Right cardiac atrium (tissue), 5 donors: ENCODE measurements at regions not wholly inside any gene's neighbourhood (a gene's known extent, or its start where the extent isn't known, plus 50 kb on each side); places are given as distances from the start of the nearest gene placed in this dataset.

Experiments used
- ATAC-seq, 2 donors: fragments of 200-7000 bp; cut with Tn5 transposase; one replicate each; pipeline versions ENCODE4 v1.8.0 to v1.9.1; 2020; ENCODE audit warnings: moderate library complexity in 2 of 2, mild to moderate bottlenecking in 1 of 2
- DNase-seq, 3 donors: peaks; one replicate each; pipeline ENCODE4 v3.0.0-alpha.2; 2020
- H3K27ac ChIP-seq: one replicate; pipeline ENCODE4 v1.5.1; 2013; ENCODE audit warnings: mild to moderate bottlenecking, low read length, control low read depth, moderate library complexity
- H3K27me3 ChIP-seq: one replicate; pipeline ENCODE4 v1.6.1; 2013; ENCODE audit not compliant: control insufficient read depth, insufficient read depth
- H3K4me1 ChIP-seq: one replicate; pipeline ENCODE4 v1.6.1; 2013; ENCODE audit warnings: low read length; ENCODE audit not compliant: control insufficient read depth, insufficient read depth
- H3K4me3 ChIP-seq: one replicate; pipeline ENCODE4 v1.5.1; 2013; ENCODE audit warnings: low read length, control low read depth
- H3K9me3 ChIP-seq: one replicate; pipeline ENCODE4 v1.6.1; 2013; ENCODE audit warnings: low read length; ENCODE audit not compliant: control insufficient read depth
- WGBS: extraction: QIAGEN DNeasy Blood & Tissue Kit; methylation state at CpG from one replicate; pipeline ENCODE4 v1.1.7; 2013; 5-methylcytosine and 5-hydroxymethylcytosine counted together
- intact Hi-C, 4 donors: fragments of 100-400 bp; cut with DNase I; formaldehyde crosslinking; loops; one replicate each; pipeline versions ENCODE4 v1.11.0 to v1.14.0; 2022 to 2023
- donor health status: healthy with polysubstance abuse.
- donor health status: DM: no; HTN: yes; CAD: no.
- donor health status: DM: no; HTN: no; CAD: no.
- donor health status: DM: no; HTN: yes; CAD: no; lungs with severe emphysema.
- donor health status: DM: yes; HTN: yes; CAD: no.

GRCh38 chr9:14517154-14517906 is 175.9 kb downstream of the ZDHHC21 start:
- Histone ChIP-seq H3K27me3 (no peaks in the 10 kb centered on the region), H3K9me3 (no peaks in the 10 kb centered on the region), H3K27ac (no peak overlapping the region), H3K4me1 (no peaks in the 10 kb centered on the region), H3K4me3 (no peak overlapping the region)
- ATAC-seq = no peak
- DNase-seq = no peak
- intact Hi-C loops = no loop called here
- 89% methylated on average over 4 of the region's 4 CpGs for WGBS

GRCh38 chr9:14516656-14517055 is 176.6 kb downstream of the ZDHHC21 start:
- WGBS = 88% methylated on average over 2 of the region's 2 CpGs
- intact Hi-C loops = no loop called here

GRCh38 chr9:14515571-14516198 is 177.5 kb downstream of the ZDHHC21 start:
- Histone ChIP-seq H3K9me3 (no peaks in the 10 kb centered on the region), H3K4me1 (no peaks in the 10 kb centered on the region), H3K27ac (no peak overlapping the region), H3K27me3 (no peaks in the 10 kb centered on the region), H3K4me3 (no peak overlapping the region)
- no peak for ATAC-seq
- 82% methylated on average over 16 of the region's 16 CpGs for WGBS
- DNase-seq = peak in 2 of 3 donors; percentile 47 to 51
- intact Hi-C loops = no loop called here

More at GRCh38 chr9:14516656-14517055, 176.6 kb downstream of the ZDHHC21 start:
- Histone ChIP-seq H3K4me1 (no peaks in the 10 kb centered on the region), H3K27ac (no peak overlapping the region), H3K4me3 (no peak overlapping the region), H3K27me3 (no peaks in the 10 kb centered on the region), H3K9me3 (no peaks in the 10 kb centered on the region)
- DNase-seq (no peak), ATAC-seq (no peak)

- WGBS = 69% methylated on average over 4 of the region's 4 CpGs
- DNase-seq = no peak
Measured at GRCh38 chr9:14515049-14515448, 178.2 kb downstream of the ZDHHC21 start.

DNA sequence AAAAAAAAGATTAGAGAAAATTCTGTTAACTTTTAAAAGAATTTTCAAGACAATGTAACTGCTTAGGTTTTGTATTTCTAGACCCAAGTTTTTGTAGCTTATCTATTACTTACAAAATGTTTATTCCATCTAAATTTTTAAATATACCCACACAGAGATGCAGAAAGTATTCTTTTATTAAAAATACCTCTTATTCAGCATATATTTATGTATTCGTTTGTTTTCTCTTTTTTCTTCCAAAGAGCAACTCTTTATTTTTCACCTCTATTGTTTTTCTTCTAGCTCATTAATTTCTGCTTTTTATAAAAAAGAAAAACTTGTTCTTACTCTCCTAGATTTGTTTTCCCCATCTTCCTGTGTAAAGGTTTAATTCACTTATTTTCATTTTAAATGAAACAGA is 180.3 kb downstream of the ZDHHC21 start:
- Histone ChIP-seq H3K27ac (no peak overlapping the region), H3K4me3 (no peak overlapping the region), H3K9me3 (no peaks in the 10 kb centered on the region), H3K27me3 (no peaks in the 10 kb centered on the region), H3K4me1 (no peaks in the 10 kb centered on the region)
- DNase-seq (no peak), ATAC-seq (no peak)
- WGBS = 97% methylated on average over 1 of the region's 1 CpG
- intact Hi-C loops = no loop called here

More at GRCh38 chr9:14515049-14515448, 178.2 kb downstream of the ZDHHC21 start:
- Histone ChIP-seq H3K4me3 (no peak overlapping the region), H3K4me1 (no peaks in the 10 kb centered on the region), H3K27me3 (no peaks in the 10 kb centered on the region), H3K27ac (no peak overlapping the region), H3K9me3 (no peaks in the 10 kb centered on the region)
- no peak for ATAC-seq
- intact Hi-C loops = no loop called here

DNA sequence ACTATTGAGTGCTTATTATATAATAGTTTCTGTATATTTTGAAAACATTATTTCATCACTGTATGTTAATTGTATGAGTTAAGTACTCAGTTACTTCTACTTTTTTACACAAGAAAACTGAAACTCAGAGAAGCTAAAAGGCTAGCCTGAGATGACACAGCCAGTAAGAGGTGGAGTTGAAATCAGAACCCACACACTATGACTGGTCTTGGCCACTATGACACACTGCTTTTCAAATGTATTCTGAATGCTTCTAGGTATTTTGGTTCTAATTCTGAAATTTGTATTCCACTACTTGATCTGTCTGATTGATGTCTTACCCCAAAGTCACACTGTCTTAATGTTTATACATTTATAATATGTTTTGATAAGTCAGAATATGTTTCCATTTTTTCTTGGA is 181.8 kb downstream of the ZDHHC21 start:
- no peak for DNase-seq
- Histone ChIP-seq H3K4me1 (no peaks in the 10 kb centered on the region), H3K4me3 (no peak overlapping the region), H3K27ac (no peak overlapping the region), H3K9me3 (no peaks in the 10 kb centered on the region), H3K27me3 (no peaks in the 10 kb centered on the region)
- intact Hi-C loops = no loop called here
- ATAC-seq = no peak

GRCh38 chr9:14508884-14509283 is 184.3 kb downstream of the ZDHHC21 start:
- Histone ChIP-seq H3K27ac (no peak overlapping the region), H3K27me3 (no peaks in the 10 kb centered on the region), H3K4me3 (no peak overlapping the region), H3K4me1 (no peaks in the 10 kb centered on the region), H3K9me3 (no peaks in the 10 kb centered on the region)
- WGBS = 75% methylated on average over 2 of the region's 2 CpGs
- ATAC-seq (no peak), DNase-seq (no peak)
- intact Hi-C loops = no loop called here

DNA sequence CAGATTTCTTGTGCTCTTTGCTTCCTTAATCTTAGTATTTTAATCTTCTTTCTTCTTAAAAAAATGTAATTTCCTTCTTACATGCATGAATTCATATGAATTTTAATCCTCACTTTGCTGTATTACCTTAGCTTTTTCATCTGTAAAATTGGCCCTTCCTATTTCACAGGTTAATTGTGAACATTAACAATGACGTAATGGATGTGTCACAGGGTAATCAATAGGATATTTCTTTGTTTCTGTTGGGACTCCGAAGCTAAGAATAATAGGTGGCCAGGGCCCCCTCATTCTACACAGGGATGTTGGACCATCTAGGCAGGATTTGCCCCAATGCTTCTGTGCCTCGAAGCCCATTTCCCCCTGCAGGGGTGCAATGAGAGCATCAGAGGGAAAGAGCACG is 187.4 kb upstream of the NFIB start:
- 88% methylated on average over 4 of the region's 4 CpGs for WGBS
- no peaks in the 10 kb centered on the region for H3K27me3 ChIP-seq
- no peak for DNase-seq
- no peaks in the 10 kb centered on the region for H3K9me3 ChIP-seq
- no peak for ATAC-seq
- no peaks in the 10 kb centered on the region for H3K4me1 ChIP-seq
- intact Hi-C loops = no loop called here
- H3K27ac ChIP-seq = no peak overlapping the region
- H3K4me3 ChIP-seq = no peak overlapping the region

- intact Hi-C loops = no loop called here
- Histone ChIP-seq H3K27me3 (no peaks in the 10 kb centered on the region), H3K4me1 (no peaks in the 10 kb centered on the region), H3K27ac (no peak overlapping the region), H3K9me3 (no peaks in the 10 kb centered on the region), H3K4me3 (no peak overlapping the region)
- ATAC-seq (no peak), DNase-seq (no peak)
- 74% methylated on average over 9 of the region's 9 CpGs for WGBS
Measured at GRCh38 chr9:14500705-14501104, 186.8 kb upstream of the NFIB start.

DNA sequence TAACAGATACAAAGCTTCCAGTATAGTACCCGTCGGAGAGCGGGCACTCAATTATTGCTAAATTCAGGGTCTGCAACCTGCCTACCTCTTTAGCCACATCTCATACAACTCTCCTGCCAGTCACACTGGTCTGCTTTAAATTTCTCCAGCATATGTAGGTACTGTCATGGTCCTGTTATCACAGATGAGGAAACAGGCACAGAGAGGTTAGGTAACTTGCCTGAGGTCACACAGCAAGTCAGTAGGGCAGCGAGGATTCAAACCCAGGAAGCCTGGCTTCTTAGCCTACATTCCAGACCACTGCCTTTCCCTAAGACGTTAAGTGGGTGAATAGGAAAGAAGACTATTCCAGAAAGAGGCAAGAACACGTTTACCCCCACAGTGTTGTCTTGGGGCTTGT is 186.0 kb upstream of the NFIB start:
- no peak overlapping the region for H3K27ac ChIP-seq
- H3K4me1 ChIP-seq = no peaks in the 10 kb centered on the region
- DNase-seq (no peak), ATAC-seq (no peak)
- H3K4me3 ChIP-seq = no peak overlapping the region
- no peaks in the 10 kb centered on the region for H3K27me3 ChIP-seq
- 88% methylated on average over 6 of the region's 6 CpGs for WGBS
- H3K9me3 ChIP-seq = no peaks in the 10 kb centered on the region
- intact Hi-C loops = no loop called here

- ATAC-seq = no peak
- intact Hi-C loops = no loop called here
Measured at GRCh38 chr9:14498824-14499223, 184.9 kb upstream of the NFIB start.

More at GRCh38 chr9:14498824-14499223, 184.9 kb upstream of the NFIB start:
- H3K4me1 ChIP-seq = no peaks in the 10 kb centered on the region
- H3K27ac ChIP-seq = no peak overlapping the region
- H3K4me3 ChIP-seq = no peak overlapping the region
- no peaks in the 10 kb centered on the region for H3K27me3 ChIP-seq
- WGBS = 90% methylated on average over 5 of the region's 5 CpGs
- no peak for DNase-seq
- no peaks in the 10 kb centered on the region for H3K9me3 ChIP-seq
